ENCODE measurements at regions not wholly inside any gene's neighbourhood (a gene's known extent, or its start where the extent isn't known, plus 50 kb on each side); places are given as distances from the start of the nearest gene placed in this dataset.

DNA sequence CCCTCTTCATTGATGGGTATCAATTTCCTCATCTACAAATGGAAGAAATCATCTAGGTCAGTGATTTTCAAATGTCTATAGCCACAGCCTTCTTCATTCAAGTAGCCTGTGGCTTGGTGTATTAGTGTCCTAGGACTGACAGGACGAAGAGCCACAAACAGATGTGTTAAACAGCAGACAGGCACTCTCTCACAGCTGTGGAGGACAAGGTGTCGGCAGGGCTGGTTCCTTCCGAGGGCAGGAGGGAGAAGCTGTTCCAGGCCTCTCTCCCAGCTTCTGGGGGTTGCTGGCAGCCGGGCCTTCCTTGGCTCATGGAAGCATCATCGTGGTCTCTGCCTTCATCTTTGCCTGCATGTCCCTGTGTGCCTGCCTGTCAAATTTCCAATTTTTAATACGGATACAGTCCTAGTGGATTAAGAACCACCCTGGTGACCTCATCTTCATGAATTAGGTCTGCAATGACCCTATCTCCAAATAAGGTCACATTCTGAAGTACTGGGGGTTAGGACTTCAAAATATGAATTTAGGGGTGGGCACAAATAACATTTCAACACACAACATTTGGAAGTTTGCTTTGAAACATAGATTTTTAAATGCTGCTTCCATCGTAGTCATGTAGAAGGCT lies 86.5 kb downstream of the PTGR3 start:
- TF ChIP-seq, protein P1, sequence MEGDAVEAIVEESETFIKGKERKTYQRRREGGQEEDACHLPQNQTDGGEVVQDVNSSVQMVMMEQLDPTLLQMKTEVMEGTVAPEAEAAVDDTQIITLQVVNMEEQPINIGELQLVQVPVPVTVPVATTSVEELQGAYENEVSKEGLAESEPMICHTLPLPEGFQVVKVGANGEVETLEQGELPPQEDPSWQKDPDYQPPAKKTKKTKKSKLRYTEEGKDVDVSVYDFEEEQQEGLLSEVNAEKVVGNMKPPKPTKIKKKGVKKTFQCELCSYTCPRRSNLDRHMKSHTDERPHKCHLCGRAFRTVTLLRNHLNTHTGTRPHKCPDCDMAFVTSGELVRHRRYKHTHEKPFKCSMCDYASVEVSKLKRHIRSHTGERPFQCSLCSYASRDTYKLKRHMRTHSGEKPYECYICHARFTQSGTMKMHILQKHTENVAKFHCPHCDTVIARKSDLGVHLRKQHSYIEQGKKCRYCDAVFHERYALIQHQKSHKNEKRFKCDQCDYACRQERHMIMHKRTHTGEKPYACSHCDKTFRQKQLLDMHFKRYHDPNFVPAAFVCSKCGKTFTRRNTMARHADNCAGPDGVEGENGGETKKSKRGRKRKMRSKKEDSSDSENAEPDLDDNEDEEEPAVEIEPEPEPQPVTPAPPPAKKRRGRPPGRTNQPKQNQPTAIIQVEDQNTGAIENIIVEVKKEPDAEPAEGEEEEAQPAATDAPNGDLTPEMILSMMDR (IDR thresholded peaks at IDR 0.05): no peak
- no peak for TF ChIP-seq POLR2A (IDR thresholded peaks at IDR 0.05)
